Hepatocyte (in vitro differentiated cells): ENCODE measurements at regions not wholly inside any gene's neighbourhood (a gene's known extent, or its start where the extent isn't known, plus 50 kb on each side); places are given as distances from the start of the nearest gene placed in this dataset.

Experiments used
- DNase-seq: peaks from one replicate; pipeline ENCODE4 v3.0.0-alpha.2; 2016; ENCODE audit warnings: low spot score
- H2AFZ ChIP-seq: fragments of 200-600 bp; sonication (generic); 2 replicates; pipeline ENCODE4 v1.6.0; 2016; ENCODE audit warnings: antibody characterized with exemption, mild to moderate bottlenecking
- H3K27ac ChIP-seq: fragments of 200-600 bp; sonication (generic); 2 replicates; pipeline ENCODE4 v1.5.1; 2016; ENCODE audit warnings: mild to moderate bottlenecking
- H3K27me3 ChIP-seq: fragments of 200-600 bp; sonication (generic); 2 replicates; pipeline ENCODE4 v1.6.1; 2016
- H3K36me3 ChIP-seq: fragments of 200-600 bp; sonication (generic); replicated peaks from 2 replicates; pipeline ENCODE4 v1.5.1; 2016; ENCODE audit warnings: low read depth; ENCODE audit not compliant: insufficient read depth
- H3K4me1 ChIP-seq: fragments of 200-600 bp; sonication (generic); 2 replicates; pipeline ENCODE4 v1.5.1; 2016; ENCODE audit warnings: mild to moderate bottlenecking, moderate library complexity; ENCODE audit not compliant: insufficient read depth
- H3K4me2 ChIP-seq: fragments of 200-600 bp; sonication (generic); 2 replicates; pipeline ENCODE4 v1.6.0; 2016
- H3K4me3 ChIP-seq: fragments of 200-600 bp; sonication (generic); 2 replicates; pipeline ENCODE4 v1.5.1; 2016; ENCODE audit warnings: mild to moderate bottlenecking
- H3K79me2 ChIP-seq: fragments of 200-600 bp; sonication (generic); 2 replicates; pipeline ENCODE4 v1.6.0; 2017; ENCODE audit warnings: mild to moderate bottlenecking
- H3K9me2 ChIP-seq: fragments of 200-600 bp; sonication (generic); replicated peaks from 2 replicates; pipeline ENCODE4 v1.6.0; 2017; ENCODE audit warnings: mild to moderate bottlenecking; ENCODE audit not compliant: insufficient read depth
- H3K9me3 ChIP-seq: fragments of 200-600 bp; sonication (generic); 2 replicates; pipeline ENCODE4 v1.5.1; 2016; ENCODE audit warnings: low read depth, mild to moderate bottlenecking
- H4K20me1 ChIP-seq: fragments of 200-600 bp; sonication (generic); 2 replicates; pipeline ENCODE4 v1.6.0; 2016; ENCODE audit warnings: mild to moderate bottlenecking; ENCODE audit not compliant: insufficient read depth, poor library complexity, severe bottlenecking
- CTCF ChIP-seq: fragments of 200-600 bp; sonication (generic); IDR thresholded peaks from 2 replicates; pipeline ENCODE4 v1.5.1; 2016; ENCODE audit warnings: antibody characterized with exemption, mild to moderate bottlenecking; ENCODE audit not compliant: poor library complexity
- EZH2 ChIP-seq: fragments of 200-600 bp; sonication (generic); IDR thresholded peaks from 2 replicates; pipeline ENCODE4 v1.6.1; 2016; ENCODE audit warnings: antibody characterized with exemption, mild to moderate bottlenecking, borderline replicate concordance
- EZH2phosphoT487 ChIP-seq: fragments of 200-600 bp; sonication (generic); IDR thresholded peaks from one replicate; pipeline ENCODE4 v1.6.1; 2018; ENCODE audit warnings: antibody characterized with exemption, mild to moderate bottlenecking, low read depth, moderate library complexity; ENCODE audit not compliant: unreplicated experiment, severe bottlenecking
- WGBS: methylation state at CpG from one replicate; pipeline ENCODE4 v1.1.6; 2016; ENCODE audit warnings: low lambda C conversion rate; ENCODE audit errors: missing lambda C conversion rate; 5-methylcytosine and 5-hydroxymethylcytosine counted together

- no peaks in the 10 kb centered on the region for H3K4me1 ChIP-seq
- no peaks in the 10 kb centered on the region for H4K20me1 ChIP-seq
- no peak overlapping the region for H3K4me3 ChIP-seq
- no peaks in the 10 kb centered on the region for H3K27me3 ChIP-seq
- TF ChIP-seq EZH2 (no peak), CTCF (no peak), EZH2phosphoT487 (no peak)
- no peaks in the 10 kb centered on the region for H3K79me2 ChIP-seq
- no peak overlapping the region for H3K4me2 ChIP-seq
- no peaks in the 10 kb centered on the region for H3K36me3 ChIP-seq
- no peaks in the 10 kb centered on the region for H3K9me2 ChIP-seq
- H3K27ac ChIP-seq = no peak overlapping the region
- no peaks in the 10 kb centered on the region for H3K9me3 ChIP-seq
- 76% methylated on average over 3 of the region's 3 CpGs for WGBS
- no peak for DNase-seq
- no peak overlapping the region for H2AFZ ChIP-seq
Observed at GRCh38 chr3:17802950-17803349, 60.5 kb upstream of the TBC1D5 start.

GRCh38 chr3:17801131-17801530, 58.7 kb upstream of the TBC1D5 start:
- Histone ChIP-seq H3K79me2 (no peaks in the 10 kb centered on the region), H3K27ac (no peak overlapping the region), H3K4me1 (no peaks in the 10 kb centered on the region), H3K4me3 (no peak overlapping the region), H3K9me3 (no peaks in the 10 kb centered on the region), H3K27me3 (no peaks in the 10 kb centered on the region), H3K4me2 (no peak overlapping the region), H3K36me3 (no peaks in the 10 kb centered on the region), H4K20me1 (no peaks in the 10 kb centered on the region), H2AFZ (no peak overlapping the region), H3K9me2 (no peaks in the 10 kb centered on the region)
- TF ChIP-seq EZH2phosphoT487 (no peak), CTCF (no peak), EZH2 (no peak)
- WGBS = 74% methylated on average over 1 of the region's 1 CpG
- DNase-seq = no peak

GRCh38 chr3:17800232-17800631, 57.8 kb upstream of the TBC1D5 start:
- Histone ChIP-seq H3K4me2 (no peak overlapping the region), H3K27me3 (no peaks in the 10 kb centered on the region), H3K9me3 (no peaks in the 10 kb centered on the region), H3K9me2 (no peaks in the 10 kb centered on the region), H4K20me1 (no peaks in the 10 kb centered on the region), H3K4me3 (no peak overlapping the region), H2AFZ (no peak overlapping the region), H3K4me1 (no peaks in the 10 kb centered on the region), H3K36me3 (no peaks in the 10 kb centered on the region), H3K79me2 (no peaks in the 10 kb centered on the region), H3K27ac (no peak overlapping the region)
- TF ChIP-seq EZH2 (no peak), CTCF (no peak), EZH2phosphoT487 (no peak)
- WGBS = 100% methylated on average over 2 of the region's 2 CpGs
- no peak for DNase-seq

- Histone ChIP-seq H3K4me2 (no peak overlapping the region), H3K27me3 (no peaks in the 10 kb centered on the region), H3K79me2 (no peaks in the 10 kb centered on the region), H2AFZ (no peak overlapping the region), H3K36me3 (no peaks in the 10 kb centered on the region), H3K9me3 (no peaks in the 10 kb centered on the region), H3K4me3 (no peak overlapping the region), H3K27ac (no peak overlapping the region), H4K20me1 (no peaks in the 10 kb centered on the region), H3K4me1 (no peaks in the 10 kb centered on the region), H3K9me2 (no peaks in the 10 kb centered on the region)
- no peak for DNase-seq
- TF ChIP-seq EZH2phosphoT487 (no peak), EZH2 (no peak), CTCF (no peak)
- 93% methylated on average over 5 of the region's 5 CpGs for WGBS
Observed at GRCh38 chr3:17799312-17799711, 56.9 kb upstream of the TBC1D5 start.
